ENCODE measurements at regions not wholly inside any gene's neighbourhood (a gene's known extent, or its start where the extent isn't known, plus 50 kb on each side); places are given as distances from the start of the nearest gene placed in this dataset.

- TF ChIP-seq CTCF (IDR thresholded peaks at IDR 0.05) (no peak), POLR2A (IDR thresholded peaks at IDR 0.05) (no peak)
Observed at GRCh38 chr2:45318686-45319085, 292.4 kb downstream of the SRBD1 start.

All from body of pancreas (tissue), 4 donors.